ENCODE measurements at regions not wholly inside any gene's neighbourhood (a gene's known extent, or its start where the extent isn't known, plus 50 kb on each side); places are given as distances from the start of the nearest gene placed in this dataset.

DNA sequence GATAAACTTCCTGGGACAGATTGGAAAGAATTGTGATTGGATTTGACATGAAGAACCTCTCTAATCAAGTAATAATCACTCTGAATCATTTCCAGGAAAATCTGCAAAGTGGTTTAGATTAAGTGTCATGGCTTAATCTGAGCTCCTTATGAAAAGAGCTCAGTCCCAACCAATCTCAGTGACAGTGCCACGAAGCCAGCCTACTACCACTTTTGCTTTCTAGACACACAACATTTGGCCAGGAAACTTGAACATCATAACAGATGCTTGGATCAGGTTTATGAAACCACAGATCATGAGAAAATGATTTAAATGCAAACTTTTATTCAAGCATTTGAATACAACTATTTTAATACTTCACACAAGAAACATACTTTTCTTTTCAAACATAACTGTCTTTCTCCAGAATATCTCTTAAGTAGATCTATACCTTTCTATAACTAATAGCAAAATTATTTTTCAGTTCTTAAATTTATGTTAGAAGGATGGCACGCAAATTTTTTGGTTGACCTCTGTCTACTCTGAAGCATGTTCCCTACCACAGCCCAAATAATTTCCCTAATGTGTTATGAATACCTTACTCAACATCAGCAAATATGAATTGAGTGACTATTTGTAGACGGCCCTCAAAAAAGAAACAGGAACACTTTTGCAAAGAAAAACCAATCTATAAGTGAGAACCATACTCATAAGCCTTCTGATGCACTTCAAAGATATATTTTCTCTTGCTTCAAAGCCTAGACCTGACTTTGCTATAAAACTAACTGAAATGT lies 495.0 kb upstream of the ZNF385D start:
- 64 to 65% methylated on average over 3 of the region's 3 CpGs for WGBS, 2 donors (ENCODE audit: low coverage in 1 of 2)

DNA sequence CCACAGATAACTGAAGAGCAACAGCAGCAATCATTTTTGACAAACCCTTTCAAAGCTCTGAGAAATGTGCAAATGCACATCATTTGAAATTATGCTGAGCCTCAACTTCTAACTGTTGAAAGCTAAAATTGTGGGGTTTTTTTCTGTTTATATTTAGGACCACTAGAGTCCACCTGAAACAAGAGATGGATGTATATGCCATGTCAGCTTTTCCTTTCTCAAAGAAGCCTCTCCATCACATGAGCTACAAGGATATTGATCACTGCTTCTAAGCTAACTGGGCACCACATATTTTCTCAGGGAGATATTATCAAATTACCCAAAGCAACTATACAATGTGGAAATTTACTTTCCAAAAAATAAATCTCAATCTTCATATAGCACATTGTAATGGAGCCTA lies 498.6 kb upstream of the ZNF385D start:
- intact Hi-C loops (cut with DNase I; ENCODE audit: low total_unique reads) (no loop called here), in situ Hi-C loops (cut with MboI; ENCODE audit: low pct_ligation_motif_present in 1 of 4, low pct_unique_long_range_greater_than_20kb in 1 of 4, low sequenced_read_pairs in 3 of 4) (no loop called here)
- Histone ChIP-seq H3K27me3 (no peaks in the 10 kb centered on the region), H3K9me3 (no peaks in the 10 kb centered on the region), H3K4me3 (no peak overlapping the region), H3K36me3 (no peaks in the 10 kb centered on the region), H3K4me1 (no peaks in the 10 kb centered on the region), H3K27ac (no peak overlapping the region)
- TF ChIP-seq EP300 (IDR thresholded peaks at IDR 0.05; ENCODE audit: low read depth) (no peak), POLR2A (IDR thresholded peaks at IDR 0.05) (no peak), POLR2AphosphoS5 (IDR thresholded peaks at IDR 0.05) (no peak)
- TF ChIP-seq, protein P1, sequence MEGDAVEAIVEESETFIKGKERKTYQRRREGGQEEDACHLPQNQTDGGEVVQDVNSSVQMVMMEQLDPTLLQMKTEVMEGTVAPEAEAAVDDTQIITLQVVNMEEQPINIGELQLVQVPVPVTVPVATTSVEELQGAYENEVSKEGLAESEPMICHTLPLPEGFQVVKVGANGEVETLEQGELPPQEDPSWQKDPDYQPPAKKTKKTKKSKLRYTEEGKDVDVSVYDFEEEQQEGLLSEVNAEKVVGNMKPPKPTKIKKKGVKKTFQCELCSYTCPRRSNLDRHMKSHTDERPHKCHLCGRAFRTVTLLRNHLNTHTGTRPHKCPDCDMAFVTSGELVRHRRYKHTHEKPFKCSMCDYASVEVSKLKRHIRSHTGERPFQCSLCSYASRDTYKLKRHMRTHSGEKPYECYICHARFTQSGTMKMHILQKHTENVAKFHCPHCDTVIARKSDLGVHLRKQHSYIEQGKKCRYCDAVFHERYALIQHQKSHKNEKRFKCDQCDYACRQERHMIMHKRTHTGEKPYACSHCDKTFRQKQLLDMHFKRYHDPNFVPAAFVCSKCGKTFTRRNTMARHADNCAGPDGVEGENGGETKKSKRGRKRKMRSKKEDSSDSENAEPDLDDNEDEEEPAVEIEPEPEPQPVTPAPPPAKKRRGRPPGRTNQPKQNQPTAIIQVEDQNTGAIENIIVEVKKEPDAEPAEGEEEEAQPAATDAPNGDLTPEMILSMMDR (IDR thresholded peaks at IDR 0.05) = no peak
- no peak for DNase-seq

More for the DNA sequence above, 495.0 kb upstream of the ZNF385D start:
- H3K27me3 ChIP-seq = no peaks in the 10 kb centered on the region
- intact Hi-C loops (cut with DNase I; ENCODE audit: low total_unique reads) (no loop called here), in situ Hi-C loops (cut with MboI; ENCODE audit: low pct_ligation_motif_present in 1 of 4, low pct_unique_long_range_greater_than_20kb in 1 of 4, low sequenced_read_pairs in 3 of 4) (no loop called here)
- no peaks in the 10 kb centered on the region for H3K4me1 ChIP-seq
- H3K9me3 ChIP-seq = no peaks in the 10 kb centered on the region
- H3K36me3 ChIP-seq = no peaks in the 10 kb centered on the region
- TF ChIP-seq EP300 (IDR thresholded peaks at IDR 0.05; ENCODE audit: low read depth) (no peak), POLR2A (IDR thresholded peaks at IDR 0.05) (no peak), POLR2AphosphoS5 (IDR thresholded peaks at IDR 0.05) (no peak)
- TF ChIP-seq, protein P1 (IDR thresholded peaks at IDR 0.05) = no peak
- H3K4me3 ChIP-seq = no peak overlapping the region
- H3K27ac ChIP-seq = no peak overlapping the region
- no peak for DNase-seq

DNA sequence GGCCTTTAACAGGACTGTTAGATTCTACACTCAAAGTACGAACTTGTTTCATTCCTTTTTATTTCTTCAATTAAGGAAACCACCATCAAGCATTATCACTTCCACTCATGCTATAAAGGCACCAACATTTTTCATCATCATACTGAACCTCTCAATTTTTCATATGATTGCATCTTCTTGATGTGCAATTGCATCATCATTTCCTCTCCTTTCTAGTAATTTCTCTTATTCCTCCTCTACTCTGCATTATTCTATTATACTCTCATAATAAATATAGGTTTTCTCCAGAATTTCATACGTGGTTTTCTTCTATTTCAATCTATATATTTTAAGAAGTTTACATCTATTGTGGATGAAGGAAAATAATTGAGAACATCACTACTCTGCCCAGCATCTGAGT lies 506.2 kb upstream of the ZNF385D start:
- DNase-seq = no peak
- no peaks in the 10 kb centered on the region for H3K9me3 ChIP-seq
- no peak for TF ChIP-seq POLR2A (IDR thresholded peaks at IDR 0.05)
- TF ChIP-seq POLR2AphosphoS5 (IDR thresholded peaks at IDR 0.05) = no peak
- TF ChIP-seq, protein P1 (IDR thresholded peaks at IDR 0.05) = no peak
- no peak for TF ChIP-seq EP300 (IDR thresholded peaks at IDR 0.05; ENCODE audit: low read depth)
- in situ Hi-C loops (cut with MboI; ENCODE audit: low pct_ligation_motif_present in 1 of 4, low pct_unique_long_range_greater_than_20kb in 1 of 4, low sequenced_read_pairs in 3 of 4) (no loop called here), intact Hi-C loops (cut with DNase I; ENCODE audit: low total_unique reads) (no loop called here)
- H3K27ac ChIP-seq = no peak overlapping the region
- H3K36me3 ChIP-seq = no peaks in the 10 kb centered on the region
- H3K4me3 ChIP-seq = no peak overlapping the region
- H3K4me1 ChIP-seq = no peaks in the 10 kb centered on the region
- H3K27me3 ChIP-seq = no peaks in the 10 kb centered on the region
- WGBS, 2 donors (ENCODE audit: low coverage in 1 of 2) = 34 to 54% methylated on average over 2 of the region's 2 CpGs

DNA sequence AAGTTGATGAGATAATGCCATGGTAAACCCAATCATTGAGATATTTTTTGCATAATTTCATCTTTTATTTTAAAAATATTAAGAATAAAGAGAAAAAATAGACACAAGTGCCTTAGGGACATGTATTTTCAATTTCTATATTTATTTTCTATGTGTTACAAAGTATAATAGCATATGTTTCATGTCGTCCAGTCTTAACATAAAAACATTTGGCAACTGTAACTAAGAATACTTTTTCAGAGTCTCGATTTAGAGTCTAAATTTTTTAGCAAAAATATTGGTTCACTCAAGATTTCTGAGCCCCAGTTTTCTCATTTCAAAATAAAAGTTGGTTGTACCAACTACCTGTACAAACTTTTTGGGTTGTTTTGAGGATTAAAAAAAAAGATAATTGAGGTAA lies 511.4 kb upstream of the ZNF385D start:
- intact Hi-C loops (cut with DNase I; ENCODE audit: low total_unique reads) = no loop called here
- in situ Hi-C loops (cut with MboI; ENCODE audit: low pct_ligation_motif_present in 1 of 4, low pct_unique_long_range_greater_than_20kb in 1 of 4, low sequenced_read_pairs in 3 of 4) = no loop called here
- no peak for TF ChIP-seq POLR2AphosphoS5 (IDR thresholded peaks at IDR 0.05)
- no peak for TF ChIP-seq EP300 (IDR thresholded peaks at IDR 0.05; ENCODE audit: low read depth)
- TF ChIP-seq, protein P1 (IDR thresholded peaks at IDR 0.05) = no peak
- TF ChIP-seq POLR2A (IDR thresholded peaks at IDR 0.05) = no peak
- no peaks in the 10 kb centered on the region for H3K27me3 ChIP-seq
- no peak overlapping the region for H3K4me3 ChIP-seq
- no peaks in the 10 kb centered on the region for H3K9me3 ChIP-seq
- H3K27ac ChIP-seq = no peak overlapping the region
- H3K4me1 ChIP-seq = no peaks in the 10 kb centered on the region
- DNase-seq = no peak
- no peaks in the 10 kb centered on the region for H3K36me3 ChIP-seq
- WGBS, 2 donors (ENCODE audit: low coverage in 1 of 2) = 40 to 47% methylated on average over 2 of the region's 2 CpGs
